Panc1 (cell line): ENCODE measurements at regions not wholly inside any gene's neighbourhood (a gene's known extent, or its start where the extent isn't known, plus 50 kb on each side); places are given as distances from the start of the nearest gene placed in this dataset.

Experiments used
- ATAC-seq: fragments of 200-7000 bp; cut with Tn5 transposase; 2 replicates; pipeline ENCODE4 v1.9.1; 2020; ENCODE audit warnings: mild to moderate bottlenecking, moderate library complexity
- BruUV-seq: library from RNA; stranded (reverse); fragments of 400-500 nt; replicated peaks from 2 replicates; lab custom pipeline; 2021; lab: Mats Ljungman, UMichigan
- CTCF ChIA-PET: fragments of 300-600 bp; sonication (Branson Sonifier 250); formaldehyde crosslinking; loops from one replicate; lab custom pipeline; 2022; ENCODE audit warnings: antibody characterized with exemption; lab: Charles Lee
- POLR2A ChIA-PET: fragments of 300-600 bp; sonication (Branson Sonifier 250); formaldehyde crosslinking; loops from one replicate; lab custom pipeline; 2022; ENCODE audit warnings: antibody characterized with exemption; lab: Charles Lee
- DNase-seq: peaks from one replicate; pipeline ENCODE4 v3.0.0-alpha.2; 2010; ENCODE audit warnings: low read depth, low spot score
- H3K27ac ChIP-seq: 2 replicates; pipeline ENCODE4 v1.5.1; 2011; ENCODE audit warnings: mild to moderate bottlenecking, low read length, inconsistent platforms
- H3K27me3 ChIP-seq: fragments of 200-500 bp; sonication (Bioruptor generic); 2 replicates; pipeline ENCODE4 v1.6.0; 2014; ENCODE audit warnings: low read length, inconsistent platforms; ENCODE audit not compliant: control insufficient read depth, insufficient read depth
- H3K36me3 ChIP-seq: fragments of 200-500 bp; sonication (Bioruptor generic); 2 replicates; pipeline ENCODE4 v1.5.1; 2014; ENCODE audit warnings: inconsistent platforms, mild to moderate bottlenecking, low read length, moderate library complexity; ENCODE audit not compliant: control insufficient read depth, insufficient read depth
- H3K4me1 ChIP-seq: 2 replicates; pipeline ENCODE4 v1.5.1; 2011; ENCODE audit warnings: inconsistent platforms, mild to moderate bottlenecking, low read length, moderate library complexity; ENCODE audit not compliant: control insufficient read depth, insufficient read depth
- H3K4me3 ChIP-seq, 2 experiments: 2 replicates each; pipeline ENCODE4 v1.5.1; 2011 to 2012; ENCODE audit warnings: low read depth in 2 of 2, low read length in 2 of 2, mild to moderate bottlenecking in 2 of 2, inconsistent platforms in 1 of 2, moderate library complexity in 1 of 2
- H3K9me3 ChIP-seq: fragments of 200-500 bp; sonication (Bioruptor generic); 2 replicates; pipeline ENCODE4 v1.5.1; 2014; ENCODE audit warnings: low read depth, mild to moderate bottlenecking, inconsistent platforms, low read length, moderate library complexity; ENCODE audit not compliant: control insufficient read depth, insufficient read depth
- POLR2AphosphoS5 ChIP-seq: IDR thresholded peaks from 2 replicates; pipeline ENCODE4 v1.6.1; 2012; ENCODE audit warnings: mild to moderate bottlenecking, low read depth, low read length, moderate library complexity
- SIN3A ChIP-seq: IDR thresholded peaks from 2 replicates; pipeline ENCODE4 v1.6.1; 2012; ENCODE audit warnings: low read depth, mild to moderate bottlenecking, low read length, moderate library complexity, borderline replicate concordance; ENCODE audit not compliant: insufficient read depth
- TCF7L2 ChIP-seq: IDR thresholded peaks from 2 replicates; pipeline ENCODE4 v1.6.1; 2011; ENCODE audit warnings: mild to moderate bottlenecking, low read depth, low read length, inconsistent platforms
- in situ Hi-C: cut with HindIII; loops from 2 replicates; pipeline ENCODE4 v1.10.0; 2016; ENCODE audit warnings: low sequenced_read_pairs, low pct_unique_long_range_greater_than_20kb
- intact Hi-C: fragments of 100-400 bp; cut with micrococcal nuclease; formaldehyde crosslinking; loops from one replicate; pipeline ENCODE4 v1.10.0; 2022; ENCODE audit not compliant: unreplicated experiment
- TF ChIP-seq, protein P1 (sequence below): fragments of 450-650 bp; IDR thresholded peaks from 2 replicates; pipeline ENCODE4 v1.5.1; 2017; ENCODE audit warnings: mild to moderate bottlenecking
- TF ChIP-seq, protein P2 (sequence below), 2 experiments: IDR thresholded peaks; 2 replicates each; pipeline ENCODE4 v1.6.1; 2011 to 2012; ENCODE audit warnings: low read depth in 2 of 2, control low read depth in 1 of 2, low read length in 1 of 2, mild to moderate bottlenecking in 1 of 2, moderate library complexity in 1 of 2; ENCODE audit not compliant: insufficient read depth in 1 of 2

GRCh38 chr14:55902241-55902640 lies 216.0 kb upstream of the PELI2 start:
- Histone ChIP-seq H3K27me3 (no peaks in the 10 kb centered on the region), H3K4me3 (no peak overlapping the region), H3K9me3 (no peaks in the 10 kb centered on the region), H3K4me1 (no peaks in the 10 kb centered on the region), H3K27ac (no peak overlapping the region), H3K36me3 (no peaks in the 10 kb centered on the region)
- intact Hi-C loops: no loop called here
- ChIA-PET POLR2A (no interaction called here), CTCF (no interaction called here)
- DNase-seq (no peak), ATAC-seq (no peak)
- no peak for TF ChIP-seq POLR2AphosphoS5
- no peak for TF ChIP-seq TCF7L2
- TF ChIP-seq, protein P1, sequence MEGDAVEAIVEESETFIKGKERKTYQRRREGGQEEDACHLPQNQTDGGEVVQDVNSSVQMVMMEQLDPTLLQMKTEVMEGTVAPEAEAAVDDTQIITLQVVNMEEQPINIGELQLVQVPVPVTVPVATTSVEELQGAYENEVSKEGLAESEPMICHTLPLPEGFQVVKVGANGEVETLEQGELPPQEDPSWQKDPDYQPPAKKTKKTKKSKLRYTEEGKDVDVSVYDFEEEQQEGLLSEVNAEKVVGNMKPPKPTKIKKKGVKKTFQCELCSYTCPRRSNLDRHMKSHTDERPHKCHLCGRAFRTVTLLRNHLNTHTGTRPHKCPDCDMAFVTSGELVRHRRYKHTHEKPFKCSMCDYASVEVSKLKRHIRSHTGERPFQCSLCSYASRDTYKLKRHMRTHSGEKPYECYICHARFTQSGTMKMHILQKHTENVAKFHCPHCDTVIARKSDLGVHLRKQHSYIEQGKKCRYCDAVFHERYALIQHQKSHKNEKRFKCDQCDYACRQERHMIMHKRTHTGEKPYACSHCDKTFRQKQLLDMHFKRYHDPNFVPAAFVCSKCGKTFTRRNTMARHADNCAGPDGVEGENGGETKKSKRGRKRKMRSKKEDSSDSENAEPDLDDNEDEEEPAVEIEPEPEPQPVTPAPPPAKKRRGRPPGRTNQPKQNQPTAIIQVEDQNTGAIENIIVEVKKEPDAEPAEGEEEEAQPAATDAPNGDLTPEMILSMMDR: no peak
- TF ChIP-seq, protein P2, sequence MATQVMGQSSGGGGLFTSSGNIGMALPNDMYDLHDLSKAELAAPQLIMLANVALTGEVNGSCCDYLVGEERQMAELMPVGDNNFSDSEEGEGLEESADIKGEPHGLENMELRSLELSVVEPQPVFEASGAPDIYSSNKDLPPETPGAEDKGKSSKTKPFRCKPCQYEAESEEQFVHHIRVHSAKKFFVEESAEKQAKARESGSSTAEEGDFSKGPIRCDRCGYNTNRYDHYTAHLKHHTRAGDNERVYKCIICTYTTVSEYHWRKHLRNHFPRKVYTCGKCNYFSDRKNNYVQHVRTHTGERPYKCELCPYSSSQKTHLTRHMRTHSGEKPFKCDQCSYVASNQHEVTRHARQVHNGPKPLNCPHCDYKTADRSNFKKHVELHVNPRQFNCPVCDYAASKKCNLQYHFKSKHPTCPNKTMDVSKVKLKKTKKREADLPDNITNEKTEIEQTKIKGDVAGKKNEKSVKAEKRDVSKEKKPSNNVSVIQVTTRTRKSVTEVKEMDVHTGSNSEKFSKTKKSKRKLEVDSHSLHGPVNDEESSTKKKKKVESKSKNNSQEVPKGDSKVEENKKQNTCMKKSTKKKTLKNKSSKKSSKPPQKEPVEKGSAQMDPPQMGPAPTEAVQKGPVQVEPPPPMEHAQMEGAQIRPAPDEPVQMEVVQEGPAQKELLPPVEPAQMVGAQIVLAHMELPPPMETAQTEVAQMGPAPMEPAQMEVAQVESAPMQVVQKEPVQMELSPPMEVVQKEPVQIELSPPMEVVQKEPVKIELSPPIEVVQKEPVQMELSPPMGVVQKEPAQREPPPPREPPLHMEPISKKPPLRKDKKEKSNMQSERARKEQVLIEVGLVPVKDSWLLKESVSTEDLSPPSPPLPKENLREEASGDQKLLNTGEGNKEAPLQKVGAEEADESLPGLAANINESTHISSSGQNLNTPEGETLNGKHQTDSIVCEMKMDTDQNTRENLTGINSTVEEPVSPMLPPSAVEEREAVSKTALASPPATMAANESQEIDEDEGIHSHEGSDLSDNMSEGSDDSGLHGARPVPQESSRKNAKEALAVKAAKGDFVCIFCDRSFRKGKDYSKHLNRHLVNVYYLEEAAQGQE (IDR thresholded peaks at IDR 0.05; ENCODE audit: insufficient read depth in 1 of 2, low read depth in 2 of 2, low read length in 1 of 2): no peak
- no peak for TF ChIP-seq SIN3A
- in situ Hi-C loops: no loop called here
- BruUV-seq: no TSS peak

- POLR2A ChIA-PET: no interaction called here
- Histone ChIP-seq H3K27me3 (no peaks in the 10 kb centered on the region), H3K9me3 (no peaks in the 10 kb centered on the region), H3K4me3 (no peak overlapping the region), H3K27ac (no peak overlapping the region), H3K4me1 (no peaks in the 10 kb centered on the region), H3K36me3 (no peaks in the 10 kb centered on the region)
- intact Hi-C loops: no loop called here
- DNase-seq: no peak
- no TSS peak for BruUV-seq
- in situ Hi-C loops: no loop called here
- no peak for ATAC-seq
- TF ChIP-seq SIN3A (no peak), POLR2AphosphoS5 (no peak)
- CTCF ChIA-PET: no interaction called here
Observed at GRCh38 chr14:55904086-55904485, 214.1 kb upstream of the PELI2 start.

DNA sequence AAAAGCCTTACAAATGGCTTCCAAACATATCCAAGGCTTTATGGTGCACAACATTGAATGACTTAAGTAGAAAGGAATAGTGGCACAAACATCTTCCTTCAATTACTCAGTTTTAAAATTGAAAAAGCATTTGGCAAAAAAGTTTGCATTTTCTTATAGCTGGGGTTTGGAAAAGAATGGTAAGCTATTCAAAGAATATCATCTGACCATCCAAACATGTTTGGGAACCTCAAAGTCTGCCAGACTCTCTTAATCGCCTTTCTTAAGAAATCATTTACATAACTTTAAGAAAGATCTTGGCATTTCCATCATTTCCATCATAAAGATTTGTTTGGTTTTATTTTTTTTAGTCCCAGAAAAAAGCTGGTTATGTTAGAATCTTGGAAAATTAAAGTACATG lies 210.1 kb upstream of the PELI2 start:
- no peak overlapping the region for H3K27ac ChIP-seq

More for the DNA sequence above, 210.1 kb upstream of the PELI2 start:
- in situ Hi-C loops: no loop called here
- H3K4me3 ChIP-seq: no peak overlapping the region
- no peaks in the 10 kb centered on the region for H3K36me3 ChIP-seq
- H3K4me1 ChIP-seq: no peaks in the 10 kb centered on the region
- ATAC-seq (no peak), DNase-seq (no peak)
- POLR2A ChIA-PET: no interaction called here
- CTCF ChIA-PET: no interaction called here
- TF ChIP-seq TCF7L2 (no peak), SIN3A (no peak), POLR2AphosphoS5 (no peak)
- TF ChIP-seq, protein P2 (IDR thresholded peaks at IDR 0.05; ENCODE audit: insufficient read depth in 1 of 2, low read depth in 2 of 2, low read length in 1 of 2): no peak
- TF ChIP-seq, protein P1: no peak
- no TSS peak for BruUV-seq
- H3K27me3 ChIP-seq: no peaks in the 10 kb centered on the region
- no peaks in the 10 kb centered on the region for H3K9me3 ChIP-seq
- intact Hi-C loops: no loop called here
